HG03521 (cell line): ENCODE measurements at regions not wholly inside any gene's neighbourhood (a gene's known extent, or its start where the extent isn't known, plus 50 kb on each side); places are given as distances from the start of the nearest gene placed in this dataset.
"Not testable (repeated sequence)": the region's sequence is repeated elsewhere in the genome, so short reads cannot be mapped to it uniquely, and the experiment has no call there.

Experiments
- ATAC-seq: cut with Tn5 transposase; IDR thresholded peaks from one replicate; pipeline ENCODE4 v1.9.1; 2021; ENCODE audit warnings: mild to moderate bottlenecking, moderate library complexity; ENCODE audit not compliant: unreplicated experiment

- no peak for ATAC-seq
Observed at GRCh38 chr12:34301251-34302130, 279.2 kb downstream of the ALG10 start.

GRCh38 chr12:34302131-34302885, 280.0 kb downstream of the ALG10 start:
- ATAC-seq: no peak

- ATAC-seq: no peak
Observed at GRCh38 chr12:34303091-34303870, 281.0 kb downstream of the ALG10 start.

GRCh38 chr12:34304001-34304400, 281.7 kb downstream of the ALG10 start:
- no peak for ATAC-seq

GRCh38 chr12:34304546-34304945, 282.2 kb downstream of the ALG10 start:
- no peak for ATAC-seq

- no peak for ATAC-seq
Observed at GRCh38 chr12:34305176-34305575, 282.9 kb downstream of the ALG10 start.

- no peak for ATAC-seq
Observed at GRCh38 chr12:34306133-34306830, 284.0 kb downstream of the ALG10 start.

GRCh38 chr12:34309806-34310804, 287.8 kb downstream of the ALG10 start:
- ATAC-seq: not testable (repeated sequence)

GRCh38 chr12:34311337-34311736, 289.0 kb downstream of the ALG10 start:
- no peak for ATAC-seq

GRCh38 chr12:34327671-34328070, 305.4 kb downstream of the ALG10 start:
- ATAC-seq: no peak

GRCh38 chr12:34333337-34333736, 311.0 kb downstream of the ALG10 start:
- no peak for ATAC-seq

GRCh38 chr12:34334538-34334937, 312.2 kb downstream of the ALG10 start:
- no peak for ATAC-seq

GRCh38 chr12:34334953-34335743, 312.9 kb downstream of the ALG10 start:
- ATAC-seq: no peak

GRCh38 chr12:34335819-34336262, 313.5 kb downstream of the ALG10 start:
- ATAC-seq: no peak

GRCh38 chr12:34336619-34337465, 314.5 kb downstream of the ALG10 start:
- no peak for ATAC-seq

- no peak for ATAC-seq
Observed at GRCh38 chr12:34338751-34339150, 316.5 kb downstream of the ALG10 start.

- no peak for ATAC-seq
Observed at GRCh38 chr12:34339922-34340321, 317.6 kb downstream of the ALG10 start.
